Hepatocyte (in vitro differentiated cells): ENCODE measurements at regions not wholly inside any gene's neighbourhood (a gene's known extent, or its start where the extent isn't known, plus 50 kb on each side); places are given as distances from the start of the nearest gene placed in this dataset.

Experiments used
- EZH2phosphoT487 ChIP-seq: fragments of 200-600 bp; sonication (generic); IDR thresholded peaks from one replicate; pipeline ENCODE4 v1.6.1; 2018; ENCODE audit warnings: antibody characterized with exemption, mild to moderate bottlenecking, low read depth, moderate library complexity; ENCODE audit not compliant: unreplicated experiment, severe bottlenecking
- TF ChIP-seq, protein P1 (sequence below): fragments of 200-600 bp; sonication (generic); IDR thresholded peaks from 2 replicates; pipeline ENCODE4 v1.5.1; 2016; ENCODE audit warnings: antibody characterized with exemption, mild to moderate bottlenecking; ENCODE audit not compliant: poor library complexity

DNA sequence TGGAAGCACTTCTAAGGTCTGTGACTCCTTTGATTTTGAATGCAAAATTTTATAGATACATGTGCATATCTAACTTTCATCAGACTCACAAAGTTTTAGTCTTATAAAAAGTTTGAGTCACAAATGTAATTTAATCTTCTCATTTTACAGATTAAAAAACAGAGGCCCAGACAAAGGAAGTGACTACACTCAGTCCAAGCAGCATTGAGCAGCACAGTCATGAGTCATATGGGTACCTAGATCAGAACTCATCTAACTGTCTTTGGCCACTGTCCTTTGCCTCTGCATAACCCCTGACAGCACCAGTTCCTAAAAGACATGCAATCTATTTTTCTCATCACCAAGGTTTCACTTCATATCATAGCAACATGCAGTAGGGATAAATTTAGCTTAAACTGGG, 210.7 kb upstream of the KCNH8 start:
- TF ChIP-seq, protein P1, sequence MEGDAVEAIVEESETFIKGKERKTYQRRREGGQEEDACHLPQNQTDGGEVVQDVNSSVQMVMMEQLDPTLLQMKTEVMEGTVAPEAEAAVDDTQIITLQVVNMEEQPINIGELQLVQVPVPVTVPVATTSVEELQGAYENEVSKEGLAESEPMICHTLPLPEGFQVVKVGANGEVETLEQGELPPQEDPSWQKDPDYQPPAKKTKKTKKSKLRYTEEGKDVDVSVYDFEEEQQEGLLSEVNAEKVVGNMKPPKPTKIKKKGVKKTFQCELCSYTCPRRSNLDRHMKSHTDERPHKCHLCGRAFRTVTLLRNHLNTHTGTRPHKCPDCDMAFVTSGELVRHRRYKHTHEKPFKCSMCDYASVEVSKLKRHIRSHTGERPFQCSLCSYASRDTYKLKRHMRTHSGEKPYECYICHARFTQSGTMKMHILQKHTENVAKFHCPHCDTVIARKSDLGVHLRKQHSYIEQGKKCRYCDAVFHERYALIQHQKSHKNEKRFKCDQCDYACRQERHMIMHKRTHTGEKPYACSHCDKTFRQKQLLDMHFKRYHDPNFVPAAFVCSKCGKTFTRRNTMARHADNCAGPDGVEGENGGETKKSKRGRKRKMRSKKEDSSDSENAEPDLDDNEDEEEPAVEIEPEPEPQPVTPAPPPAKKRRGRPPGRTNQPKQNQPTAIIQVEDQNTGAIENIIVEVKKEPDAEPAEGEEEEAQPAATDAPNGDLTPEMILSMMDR: no peak
- TF ChIP-seq EZH2phosphoT487: no peak
